Psoas muscle (tissue), 7 donors: ENCODE measurements at regions not wholly inside any gene's neighbourhood (a gene's known extent, or its start where the extent isn't known, plus 50 kb on each side); places are given as distances from the start of the nearest gene placed in this dataset.

ENCODE experiments used
- ATAC-seq, 4 donors: fragments of 200-7000 bp; cut with Tn5 transposase; one replicate each; pipeline ENCODE4 v1.9.1; 2020; ENCODE audit warnings: moderate library complexity in 3 of 4, mild to moderate bottlenecking in 2 of 4
- DNase-seq, 2 donors: peaks; one replicate each; pipeline ENCODE4 v3.0.0-alpha.2; 2020
- H3K27ac ChIP-seq: fragments of 200-600 bp; one replicate; pipeline ENCODE4 v1.8.0; 2022
- H3K27me3 ChIP-seq, 3 donors: fragments of 200-600 bp in 1 of 3; one replicate each; pipeline versions ENCODE4 v1.6.1 to v1.8.0; 2013 to 2022; ENCODE audit warnings: low read length in 2 of 3, mild to moderate bottlenecking in 2 of 3, moderate library complexity in 1 of 3; ENCODE audit not compliant: insufficient read depth in 3 of 3
- H3K36me3 ChIP-seq, 2 donors: fragments of 200-600 bp in 1 of 2; one replicate each; pipeline versions ENCODE4 v1.6.1 to v1.8.0; 2013 to 2022; ENCODE audit warnings: low read depth in 1 of 2, mild to moderate bottlenecking in 1 of 2, moderate library complexity in 1 of 2; ENCODE audit not compliant: insufficient read depth in 1 of 2
- H3K4me1 ChIP-seq: fragments of 200-600 bp; one replicate; pipeline ENCODE4 v1.8.0; 2022
- H3K4me3 ChIP-seq: fragments of 200-600 bp; one replicate; pipeline ENCODE4 v1.8.0; 2022; ENCODE audit warnings: mild to moderate bottlenecking
- H3K9me3 ChIP-seq: fragments of 200-600 bp; one replicate; pipeline ENCODE4 v1.8.0; 2022
- CTCF ChIP-seq: fragments of 200-600 bp; IDR thresholded peaks from one replicate; pipeline ENCODE4 v1.8.0; 2022; ENCODE audit warnings: antibody characterized with exemption
- WGBS, 3 donors: extraction: QIAGEN DNeasy Blood & Tissue Kit; methylation state at CpG; one replicate each; pipeline versions ENCODE4 v1.1.6 to v1.1.7; 2013; 5-methylcytosine and 5-hydroxymethylcytosine counted together
- intact Hi-C, 2 donors: fragments of 100-400 bp; cut with DNase I; formaldehyde crosslinking; loops; one replicate each; pipeline versions ENCODE4 v1.11.0 to v1.14.2; 2022
- donor health status: healthy with polysubstance abuse.
- donor health status: DM: no; HTN: no; CAD: no; lungs with moderate emphysema.
- donor health status: Bipolar disorder and iron deficiency.
- donor health status: healthy.
- donor health status: DM: yes; HTN: yes; CAD: no.
- donor health status: DM: no; HTN: no; CAD: no.
- donor health status: DM: yes; HTN: yes; CAD: no.

DNA sequence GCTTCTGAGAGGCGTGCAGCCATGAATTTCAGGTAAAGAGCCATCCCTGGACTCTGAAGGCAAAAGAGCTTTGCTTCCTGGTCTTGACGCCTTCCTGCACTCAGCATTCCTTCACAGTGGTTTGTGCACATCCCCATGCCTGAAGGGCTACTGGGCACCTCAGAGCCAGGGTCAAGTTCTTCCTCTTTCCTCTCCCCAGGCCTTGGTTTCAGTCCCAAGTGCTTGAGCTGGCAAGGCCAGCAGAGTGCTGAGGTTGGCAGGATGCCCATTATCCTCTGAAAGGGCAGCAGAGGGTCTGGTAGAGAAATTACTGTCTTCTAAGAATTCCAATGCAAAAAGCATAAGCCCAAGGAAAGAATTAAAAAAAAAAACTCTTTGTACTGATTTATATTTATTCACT, 1064.9 kb downstream of the TTLL7 start:
- H3K27ac ChIP-seq: no peak overlapping the region
- no peaks in the 10 kb centered on the region for H3K36me3 ChIP-seq
- no peak for ATAC-seq
- no peaks in the 10 kb centered on the region for H3K27me3 ChIP-seq
- TF ChIP-seq CTCF: no peak
- no peaks in the 10 kb centered on the region for H3K9me3 ChIP-seq
- H3K4me3 ChIP-seq: no peak overlapping the region
- 84 to 88% (median 88%) methylated on average over 2 of the region's 2 CpGs for WGBS, 3 donors
- DNase-seq: peak; percentile 14 to 35
- intact Hi-C loops: no loop called here
- H3K4me1 ChIP-seq: no peaks in the 10 kb centered on the region

- 81 to 93% (median 92%) methylated on average over 2 of the region's 2 CpGs for WGBS, 3 donors
- DNase-seq (no peak), ATAC-seq (no peak)
- Histone ChIP-seq H3K4me1 (no peaks in the 10 kb centered on the region), H3K36me3 (no peaks in the 10 kb centered on the region), H3K4me3 (no peak overlapping the region), H3K27me3 (no peaks in the 10 kb centered on the region), H3K27ac (no peak overlapping the region), H3K9me3 (no peaks in the 10 kb centered on the region)
- intact Hi-C loops: no loop called here
- TF ChIP-seq CTCF: no peak
Measured at GRCh38 chr1:82932727-82933126, 1066.2 kb downstream of the TTLL7 start.

GRCh38 chr1:82932207-82932606, 1066.7 kb downstream of the TTLL7 start:
- H3K36me3 ChIP-seq: no peaks in the 10 kb centered on the region
- no peak overlapping the region for H3K4me3 ChIP-seq
- ATAC-seq (no peak), DNase-seq (no peak)
- no peak for TF ChIP-seq CTCF
- H3K9me3 ChIP-seq: no peaks in the 10 kb centered on the region
- H3K27ac ChIP-seq: no peak overlapping the region
- 84 to 89% (median 84%) methylated on average over 2 of the region's 2 CpGs for WGBS, 3 donors
- no peaks in the 10 kb centered on the region for H3K4me1 ChIP-seq
- intact Hi-C loops: no loop called here
- no peaks in the 10 kb centered on the region for H3K27me3 ChIP-seq

- Histone ChIP-seq H3K9me3 (no peaks in the 10 kb centered on the region), H3K4me3 (no peak overlapping the region), H3K4me1 (no peaks in the 10 kb centered on the region), H3K27me3 (no peaks in the 10 kb centered on the region), H3K36me3 (no peaks in the 10 kb centered on the region), H3K27ac (no peak overlapping the region)
- DNase-seq: no peak
- ATAC-seq: no peak
- intact Hi-C loops: no loop called here
- no peak for TF ChIP-seq CTCF
Measured at GRCh38 chr1:82931006-82931405, 1067.9 kb downstream of the TTLL7 start.

GRCh38 chr1:82927753-82928152, 1071.2 kb downstream of the TTLL7 start:
- intact Hi-C loops: no loop called here
- 29 to 44% (median 43%) methylated on average over 1 of the region's 1 CpG for WGBS, 3 donors
- DNase-seq: no peak

More at GRCh38 chr1:82927753-82928152, 1071.2 kb downstream of the TTLL7 start:
- H3K4me1 ChIP-seq: no peaks in the 10 kb centered on the region
- no peak overlapping the region for H3K4me3 ChIP-seq
- ATAC-seq: no peak
- H3K27me3 ChIP-seq: no peaks in the 10 kb centered on the region
- no peak overlapping the region for H3K27ac ChIP-seq
- no peak for TF ChIP-seq CTCF
- no peaks in the 10 kb centered on the region for H3K9me3 ChIP-seq
- H3K36me3 ChIP-seq: no peaks in the 10 kb centered on the region
